HFF-Myc (cell line): ENCODE measurements at regions not wholly inside any gene's neighbourhood (a gene's known extent, or its start where the extent isn't known, plus 50 kb on each side); places are given as distances from the start of the nearest gene placed in this dataset.

Experiments used
- DNase-seq: peaks from one replicate; pipeline ENCODE4 v3.0.0-alpha.2; 2011; ENCODE audit warnings: low read depth; ENCODE audit errors: extremely low read depth
- H3K4me3 ChIP-seq: replicated peaks from 2 replicates; pipeline ENCODE4 v1.5.1; 2011; ENCODE audit warnings: low read depth, mild to moderate bottlenecking, control low read depth, low read length
- CTCF ChIP-seq: IDR thresholded peaks from 2 replicates; pipeline ENCODE4 v1.5.1; 2012; ENCODE audit warnings: mild to moderate bottlenecking, low read depth, low read length, control low read depth; ENCODE audit errors: missing control alignments

GRCh38 chr14:25666877-25667276 is 616.9 kb upstream of the STXBP6 start:
- no peak for TF ChIP-seq CTCF
- no peak for DNase-seq
- H3K4me3 ChIP-seq: no peak overlapping the region

- TF ChIP-seq CTCF: no peak
- no peak overlapping the region for H3K4me3 ChIP-seq
- DNase-seq: no peak
Observed at GRCh38 chr14:25658988-25659387, 609.0 kb upstream of the STXBP6 start.

GRCh38 chr14:25630447-25630846 is 580.5 kb upstream of the STXBP6 start:
- H3K4me3 ChIP-seq: no peak overlapping the region
- DNase-seq: no peak
- TF ChIP-seq CTCF: no peak

- TF ChIP-seq CTCF: no peak
- DNase-seq: no peak
- H3K4me3 ChIP-seq: no peak overlapping the region
Observed at GRCh38 chr14:25628978-25629377, 579.0 kb upstream of the STXBP6 start.

GRCh38 chr14:25628390-25628789 is 578.4 kb upstream of the STXBP6 start:
- DNase-seq: no peak
- no peak for TF ChIP-seq CTCF
- no peak overlapping the region for H3K4me3 ChIP-seq

GRCh38 chr14:25626986-25627385 is 577.0 kb upstream of the STXBP6 start:
- H3K4me3 ChIP-seq: no peak overlapping the region
- TF ChIP-seq CTCF: no peak
- DNase-seq: no peak

GRCh38 chr14:25622763-25623162 is 572.8 kb upstream of the STXBP6 start:
- no peak for DNase-seq
- no peak for TF ChIP-seq CTCF
- no peak overlapping the region for H3K4me3 ChIP-seq
